Activated T-helper 17 cell treated with anti-CD3 and anti-CD28 coated beads, Interleukin-2, amount 50 U/mL, for 72 hours (primary cell): ENCODE measurements at regions not wholly inside any gene's neighbourhood (a gene's known extent, or its start where the extent isn't known, plus 50 kb on each side); places are given as distances from the start of the nearest gene placed in this dataset.
"Not testable (repeated sequence)": the region's sequence is repeated elsewhere in the genome, so short reads cannot be mapped to it uniquely, and the experiment has no call there.

Source experiments
- ATAC-seq: fragments of 150-1000 bp; cut with Tn5 transposase; replicated peaks from 2 replicates; pipeline ENCODE4 v1.10.0; 2021; ENCODE audit warnings: mild to moderate bottlenecking, moderate library complexity
- H3K27ac Mint-ChIP-seq: one replicate; pipeline ENCODE4 v1.8.0; 2022; ENCODE audit warnings: mixed read lengths
- H3K27me3 Mint-ChIP-seq: one replicate; pipeline ENCODE4 v1.8.0; 2022; ENCODE audit warnings: mixed read lengths
- H3K36me3 Mint-ChIP-seq: one replicate; pipeline ENCODE4 v1.8.0; 2022; ENCODE audit warnings: low read depth, mild to moderate bottlenecking, mixed read lengths
- H3K4me1 Mint-ChIP-seq: one replicate; pipeline ENCODE4 v1.8.0; 2022; ENCODE audit warnings: mixed read lengths
- H3K4me3 Mint-ChIP-seq: one replicate; pipeline ENCODE4 v1.8.0; 2022; ENCODE audit warnings: mild to moderate bottlenecking, mixed read lengths
- H3K9me3 Mint-ChIP-seq: one replicate; pipeline ENCODE4 v1.8.0; 2022; ENCODE audit warnings: mixed read lengths

DNA sequence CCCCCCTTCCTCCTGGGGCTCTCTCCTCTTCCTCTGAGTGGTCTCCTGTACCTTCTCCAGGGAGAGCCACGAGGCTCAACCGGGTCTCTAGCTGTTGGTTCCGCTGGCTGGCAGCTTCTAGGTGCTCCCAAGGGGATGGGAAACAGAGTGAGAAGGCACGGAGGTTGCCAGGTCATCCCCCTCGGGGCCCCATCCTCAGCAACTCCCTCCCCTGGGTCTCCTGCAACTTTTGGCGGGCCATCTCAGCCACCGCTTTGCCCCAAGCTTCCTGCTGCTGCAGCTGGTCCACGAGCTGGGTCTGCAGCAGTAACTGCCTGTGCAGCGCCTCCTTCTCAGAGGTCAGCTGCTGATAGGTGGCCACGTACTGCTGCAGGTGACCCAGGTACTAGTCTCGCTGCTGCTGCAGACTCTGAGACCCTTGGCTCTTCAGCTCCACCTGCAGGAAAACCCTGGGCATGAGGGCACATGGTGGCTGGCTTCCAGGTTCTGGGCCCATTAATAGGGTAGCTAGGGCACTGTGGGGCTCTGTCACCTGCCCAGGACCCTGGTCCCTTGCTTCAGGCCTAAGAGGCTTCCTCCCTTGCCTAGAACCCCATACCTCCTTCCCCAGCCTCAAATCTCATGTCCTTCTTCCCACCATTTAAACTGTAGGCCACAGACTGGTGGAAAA is 160.4 kb downstream of the TBC1D2B start:
- H3K36me3 Mint-ChIP-seq, H3K9me3 Mint-ChIP-seq: not testable (repeated sequence)

GRCh38 chr15:77915961-77916330 is 161.6 kb downstream of the TBC1D2B start:
- peaks cover 11% of the 10 kb centered on the region for H3K27me3 Mint-ChIP-seq
- H3K4me3 Mint-ChIP-seq, H3K27ac Mint-ChIP-seq, H3K9me3 Mint-ChIP-seq, H3K36me3 Mint-ChIP-seq, ATAC-seq, H3K4me1 Mint-ChIP-seq: not testable (repeated sequence)

More for the DNA sequence above, 160.4 kb downstream of the TBC1D2B start:
- not testable (repeated sequence) for H3K4me1 Mint-ChIP-seq, H3K27ac Mint-ChIP-seq, H3K4me3 Mint-ChIP-seq, ATAC-seq
- H3K27me3 Mint-ChIP-seq: peaks cover 15% of the 10 kb centered on the region

GRCh38 chr15:77915261-77915960 is 162.1 kb downstream of the TBC1D2B start:
- Mint-ChIP-seq H3K4me1 (no peaks in the 10 kb centered on the region), H3K4me3 (no peak overlapping the region), H3K36me3 (no peaks in the 10 kb centered on the region), H3K27me3 (peaks cover 11% of the 10 kb centered on the region), H3K9me3 (no peaks in the 10 kb centered on the region), H3K27ac (no peak overlapping the region)
- ATAC-seq: no peak

DNA sequence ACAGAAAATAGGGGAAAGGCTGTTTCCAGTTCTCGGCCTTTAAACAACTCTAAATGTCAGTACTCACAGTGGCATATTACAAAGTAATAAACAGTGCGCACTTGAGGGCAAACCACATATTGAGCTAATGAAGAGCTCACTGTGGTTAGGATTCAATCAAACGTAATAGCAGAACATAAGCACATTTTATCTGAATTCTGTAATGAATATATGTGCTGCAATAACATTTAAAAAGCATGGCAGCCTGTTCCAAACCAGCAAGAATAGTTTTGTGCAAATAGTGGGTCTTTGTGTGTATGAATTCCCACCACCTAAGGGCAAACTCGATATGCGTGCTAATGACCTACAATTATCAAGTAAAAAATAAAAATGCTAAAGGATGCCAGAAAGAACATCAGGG is 163.0 kb downstream of the TBC1D2B start:
- H3K27me3 Mint-ChIP-seq, H3K9me3 Mint-ChIP-seq, ATAC-seq, H3K27ac Mint-ChIP-seq, H3K4me3 Mint-ChIP-seq, H3K4me1 Mint-ChIP-seq, H3K36me3 Mint-ChIP-seq: not testable (repeated sequence)

DNA sequence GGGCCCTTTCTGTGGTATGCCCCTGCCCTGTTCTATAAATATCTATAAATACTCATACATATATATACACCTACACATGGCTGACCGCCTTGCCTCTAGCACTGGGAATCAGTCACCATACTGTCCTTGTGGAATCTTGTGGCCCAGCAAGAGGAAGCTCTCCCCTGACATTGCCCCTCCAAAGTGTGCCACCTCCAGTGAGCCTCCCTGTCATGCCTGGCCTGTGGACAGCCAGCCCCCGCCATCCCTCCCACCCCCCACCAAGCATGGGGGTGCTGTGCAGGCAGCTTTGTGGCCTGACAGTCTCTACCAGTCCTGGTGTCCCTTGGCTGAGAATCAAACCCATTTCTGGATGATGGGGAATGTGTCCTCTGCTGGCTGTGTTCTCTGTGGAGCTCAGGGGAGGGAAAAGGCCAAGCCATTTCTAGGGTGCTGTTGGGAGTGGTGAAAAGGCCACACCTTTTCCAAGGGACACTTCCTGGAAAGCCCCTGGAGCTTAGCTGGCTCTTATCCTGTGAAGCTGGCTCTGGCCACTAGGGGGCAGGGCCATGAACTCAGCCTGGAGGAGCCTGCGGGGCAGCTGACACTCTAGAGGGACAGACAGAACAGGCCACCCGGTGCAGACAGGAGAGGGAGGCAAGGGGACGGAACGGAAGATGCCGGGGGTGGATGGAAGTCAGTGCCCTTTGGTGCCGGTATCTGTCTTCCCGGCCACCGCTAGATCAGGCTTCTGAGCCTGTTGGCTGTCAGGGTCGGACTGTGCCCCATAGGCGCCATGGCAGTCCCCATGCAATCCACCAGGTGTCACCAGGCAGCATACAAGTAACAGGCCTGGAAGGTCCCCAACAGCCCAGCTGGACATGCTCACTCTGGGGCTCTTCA is 167.2 kb downstream of the TBC1D2B start:
- H3K27me3 Mint-ChIP-seq, H3K4me1 Mint-ChIP-seq, H3K9me3 Mint-ChIP-seq, H3K36me3 Mint-ChIP-seq: not testable (repeated sequence)
- peak overlapping the region; percentile 59 for H3K4me3 Mint-ChIP-seq
- ATAC-seq: peak; percentile 87
- H3K27ac Mint-ChIP-seq: peak overlapping the region; percentile 46

DNA sequence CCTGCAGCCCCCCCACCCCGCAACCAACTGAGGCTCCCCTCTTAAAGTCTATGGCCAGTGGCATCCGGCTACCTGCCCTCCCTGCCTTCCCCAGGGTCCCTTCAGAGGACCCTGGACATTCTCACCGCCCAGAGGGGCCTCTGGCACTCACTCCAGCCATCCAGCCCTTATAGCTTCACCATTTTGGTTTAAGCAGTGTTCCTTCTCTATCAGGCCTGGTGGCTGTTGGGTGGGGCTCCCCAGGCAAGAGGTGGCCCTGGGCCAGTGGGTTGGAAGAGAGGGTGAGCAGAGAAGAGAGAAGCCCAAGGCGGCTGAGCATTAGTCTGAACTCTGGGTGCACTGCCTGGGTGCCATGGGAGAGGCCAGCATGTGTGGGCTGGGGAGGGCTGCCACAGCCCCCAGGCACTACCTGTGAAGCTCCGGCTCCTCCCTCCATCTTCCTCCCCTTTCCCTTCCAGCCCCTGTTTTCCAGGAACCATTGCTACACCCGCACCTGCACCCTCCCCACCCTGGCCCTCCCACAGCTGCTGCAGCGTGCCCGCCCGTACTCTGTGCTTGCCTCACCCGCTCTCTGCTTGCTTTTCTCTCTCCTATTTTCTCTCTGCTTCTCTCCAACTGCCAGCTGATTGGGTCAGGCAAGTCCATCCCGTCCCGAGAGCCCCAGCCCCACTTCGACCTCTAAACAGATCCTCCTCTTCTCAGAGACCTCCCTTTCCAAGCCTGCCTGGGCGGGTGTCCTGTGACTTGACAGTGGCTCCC is 168.2 kb downstream of the TBC1D2B start:
- H3K9me3 Mint-ChIP-seq: no peaks in the 10 kb centered on the region
- H3K4me1 Mint-ChIP-seq: no peaks in the 10 kb centered on the region
- H3K4me3 Mint-ChIP-seq: no peak overlapping the region
- ATAC-seq: no peak
- no peaks in the 10 kb centered on the region for H3K27me3 Mint-ChIP-seq
- H3K36me3 Mint-ChIP-seq: no peaks in the 10 kb centered on the region
- no peak overlapping the region for H3K27ac Mint-ChIP-seq

- not testable (repeated sequence) for H3K27me3 Mint-ChIP-seq, H3K36me3 Mint-ChIP-seq, H3K9me3 Mint-ChIP-seq, H3K4me1 Mint-ChIP-seq, ATAC-seq, H3K4me3 Mint-ChIP-seq, H3K27ac Mint-ChIP-seq
Measured at GRCh38 chr15:77908752-77909111, 168.8 kb downstream of the TBC1D2B start.

DNA sequence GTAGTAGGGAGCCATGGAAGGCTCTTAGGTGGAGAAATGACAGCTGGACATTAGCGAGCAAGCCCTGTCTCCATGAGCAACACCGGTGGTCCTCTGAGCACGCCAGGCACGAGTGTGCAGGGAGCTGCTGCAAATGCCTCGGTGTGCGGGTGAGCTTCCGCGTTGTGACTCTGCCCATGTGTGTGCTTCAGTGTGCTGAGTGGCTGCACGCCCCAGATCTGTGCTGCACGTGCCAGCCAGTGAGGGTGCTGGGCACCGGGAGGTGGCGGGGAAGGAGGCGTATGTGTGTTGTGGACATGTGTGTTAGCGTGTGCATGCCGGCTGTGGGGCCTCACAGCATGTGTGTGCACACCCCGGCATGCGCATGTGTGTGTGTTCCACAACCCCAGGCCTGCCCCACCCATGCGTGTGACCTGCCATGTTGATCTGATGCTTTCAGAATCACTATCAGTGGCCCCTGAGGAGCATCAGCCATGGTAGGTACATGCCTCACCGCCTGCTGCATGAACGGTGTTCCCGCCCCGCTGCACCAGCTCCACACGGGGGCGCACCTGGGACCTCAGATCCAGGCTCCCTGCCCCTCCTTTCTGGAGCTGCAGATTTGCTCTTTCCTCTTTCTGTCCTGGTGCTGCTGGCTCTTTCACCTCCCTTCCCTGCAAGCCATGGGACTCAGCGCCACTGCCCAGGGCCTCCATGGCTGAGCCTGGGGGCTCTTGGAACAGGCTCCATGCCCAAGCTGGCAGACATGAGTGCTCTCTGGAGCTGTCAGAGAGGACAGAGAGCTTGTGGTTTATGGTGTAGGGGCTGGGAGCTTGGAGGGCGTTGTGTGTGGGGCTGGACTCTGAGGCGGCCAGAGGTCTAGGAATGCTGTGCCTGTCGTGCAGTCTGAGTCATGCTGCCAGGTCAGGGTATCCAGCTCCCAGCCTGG is 169.4 kb downstream of the TBC1D2B start:
- Mint-ChIP-seq H3K4me1 (no peaks in the 10 kb centered on the region), H3K27ac (no peak overlapping the region), H3K36me3 (no peaks in the 10 kb centered on the region), H3K27me3 (no peaks in the 10 kb centered on the region), H3K9me3 (no peaks in the 10 kb centered on the region), H3K4me3 (no peak overlapping the region)
- ATAC-seq: peak; percentile 31

GRCh38 chr15:77906062-77906990 is 171.2 kb downstream of the TBC1D2B start:
- not testable (repeated sequence) for H3K27me3 Mint-ChIP-seq, H3K27ac Mint-ChIP-seq, H3K4me3 Mint-ChIP-seq, H3K4me1 Mint-ChIP-seq, ATAC-seq, H3K9me3 Mint-ChIP-seq, H3K36me3 Mint-ChIP-seq

DNA sequence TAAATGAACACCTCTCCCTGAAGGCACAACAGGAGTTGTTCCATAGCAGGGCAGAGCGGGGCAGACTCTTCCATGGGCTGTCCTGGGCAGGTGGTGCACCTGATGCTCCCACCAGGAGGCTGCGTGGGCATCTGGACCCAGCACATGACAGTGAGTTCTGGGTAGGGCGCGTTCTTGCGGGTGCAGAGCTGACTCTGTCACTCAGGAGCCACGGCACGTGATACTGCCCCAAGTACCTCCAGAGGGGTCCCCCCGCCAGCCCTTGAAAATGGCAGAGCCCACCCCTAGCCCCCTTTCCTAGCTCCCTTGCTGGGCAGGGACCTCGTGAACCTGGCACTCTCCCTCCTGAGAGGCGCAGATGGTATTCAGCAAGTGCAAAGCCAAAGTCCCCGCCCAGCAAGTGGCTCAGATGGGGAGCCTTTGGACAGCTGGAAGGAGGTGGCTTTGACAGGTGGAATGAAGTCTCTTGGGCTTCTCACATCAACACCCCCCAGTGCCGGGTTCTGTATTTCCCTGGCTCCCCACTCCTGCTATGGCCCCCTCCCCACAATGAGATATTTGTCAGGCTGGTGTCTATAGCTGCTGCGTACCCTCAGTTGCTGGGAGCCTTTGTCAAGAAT is 172.1 kb downstream of the TBC1D2B start:
- H3K4me3 Mint-ChIP-seq: no peak overlapping the region
- no peaks in the 10 kb centered on the region for H3K27me3 Mint-ChIP-seq
- H3K4me1 Mint-ChIP-seq: no peaks in the 10 kb centered on the region
- ATAC-seq: no peak
- no peak overlapping the region for H3K27ac Mint-ChIP-seq
- H3K9me3 Mint-ChIP-seq: no peaks in the 10 kb centered on the region
- H3K36me3 Mint-ChIP-seq: no peaks in the 10 kb centered on the region

GRCh38 chr15:77904901-77905300 is 172.6 kb downstream of the TBC1D2B start:
- H3K36me3 Mint-ChIP-seq: no peaks in the 10 kb centered on the region
- H3K4me3 Mint-ChIP-seq: no peak overlapping the region
- no peaks in the 10 kb centered on the region for H3K4me1 Mint-ChIP-seq
- ATAC-seq: no peak
- no peaks in the 10 kb centered on the region for H3K27me3 Mint-ChIP-seq
- H3K27ac Mint-ChIP-seq: no peak overlapping the region
- no peaks in the 10 kb centered on the region for H3K9me3 Mint-ChIP-seq

- H3K4me1 Mint-ChIP-seq: no peaks in the 10 kb centered on the region
- no peak overlapping the region for H3K27ac Mint-ChIP-seq
- no peak for ATAC-seq
- no peaks in the 10 kb centered on the region for H3K36me3 Mint-ChIP-seq
- no peaks in the 10 kb centered on the region for H3K27me3 Mint-ChIP-seq
- no peak overlapping the region for H3K4me3 Mint-ChIP-seq
- no peaks in the 10 kb centered on the region for H3K9me3 Mint-ChIP-seq
Measured at GRCh38 chr15:77904436-77904821, 173.1 kb downstream of the TBC1D2B start.
